GM12891 (cell line): ENCODE measurements at regions not wholly inside any gene's neighbourhood (a gene's known extent, or its start where the extent isn't known, plus 50 kb on each side); places are given as distances from the start of the nearest gene placed in this dataset.

Experiments
- DNase-seq: peaks from one replicate; pipeline ENCODE4 v3.0.0; 2011; ENCODE audit warnings: low spot score; ENCODE audit not compliant: insufficient read length
- FAIRE-seq: peaks from 2 replicates; lab custom pipeline; 2011; peaks lifted over from hg19 to GRCh38; lab: Jason Lieb, UNC
- PAX5 ChIP-seq: IDR thresholded peaks from 2 replicates; pipeline ENCODE4 v1.6.1; 2011; ENCODE audit warnings: low read length, moderate library complexity, mild to moderate bottlenecking; ENCODE audit not compliant: insufficient read depth, severe bottlenecking
- POLR2A ChIP-seq: IDR thresholded peaks from 2 replicates; pipeline ENCODE4 v1.6.1; 2011; ENCODE audit warnings: low read depth, low read length, control low read depth
- POLR2AphosphoS5 ChIP-seq: IDR thresholded peaks from 2 replicates; pipeline ENCODE4 v1.6.1; 2011; ENCODE audit warnings: low read depth, low read length, control low read depth
- POU2F2 ChIP-seq: IDR thresholded peaks from 2 replicates; pipeline ENCODE4 v1.6.1; 2011; ENCODE audit warnings: low read depth, mild to moderate bottlenecking, control low read depth, low read length, moderate library complexity
- SPI1 ChIP-seq: IDR thresholded peaks from 2 replicates; pipeline ENCODE4 v1.6.1; 2011; ENCODE audit warnings: low read depth, low read length, control low read depth
- TAF1 ChIP-seq: IDR thresholded peaks from 2 replicates; pipeline ENCODE4 v1.6.1; 2011; ENCODE audit warnings: low read depth, low read length, control low read depth

DNA sequence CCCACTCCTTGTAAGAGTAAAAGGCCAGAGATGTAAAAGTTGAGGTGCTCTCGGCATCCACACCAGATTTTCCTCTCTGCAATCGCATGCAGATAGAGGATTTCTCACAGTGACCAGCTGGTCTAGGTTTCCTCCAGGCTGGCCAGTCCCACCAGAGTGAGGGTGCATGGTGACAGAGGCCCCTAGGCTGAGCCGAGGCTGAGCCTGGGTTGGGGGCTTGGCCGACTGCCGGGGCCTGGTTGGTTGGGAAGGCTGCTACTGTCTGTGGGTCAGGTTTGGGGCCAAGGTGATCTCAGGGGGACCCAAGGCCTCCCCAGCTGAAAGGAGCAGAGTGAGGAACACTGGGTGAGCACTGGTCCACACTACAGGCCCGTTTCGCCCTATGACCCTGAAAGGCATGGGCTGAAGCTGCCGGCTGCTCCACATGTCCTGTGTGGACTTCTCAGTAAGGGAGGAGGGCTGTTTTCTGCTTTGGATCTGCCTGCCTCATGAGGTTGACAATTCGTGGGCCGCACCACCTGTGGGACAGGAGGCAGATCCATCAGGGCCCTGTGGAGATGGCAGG lies 400.8 kb upstream of the IRX4 start:
- no peak for TF ChIP-seq PAX5
- TF ChIP-seq SPI1: no peak
- no peak for TF ChIP-seq POU2F2
- TF ChIP-seq POLR2A: no peak
- TF ChIP-seq TAF1: no peak
- TF ChIP-seq POLR2AphosphoS5: no peak
- no peak for DNase-seq
- no peak for FAIRE-seq

- TF ChIP-seq TAF1: no peak
- no peak for TF ChIP-seq POU2F2
- no peak for TF ChIP-seq POLR2AphosphoS5
- no peak for TF ChIP-seq SPI1
- no peak for TF ChIP-seq POLR2A
- no peak for TF ChIP-seq PAX5
- no peak for FAIRE-seq
- no peak for DNase-seq
Observed at GRCh38 chr5:2282893-2283292, 400.2 kb upstream of the IRX4 start.

DNA sequence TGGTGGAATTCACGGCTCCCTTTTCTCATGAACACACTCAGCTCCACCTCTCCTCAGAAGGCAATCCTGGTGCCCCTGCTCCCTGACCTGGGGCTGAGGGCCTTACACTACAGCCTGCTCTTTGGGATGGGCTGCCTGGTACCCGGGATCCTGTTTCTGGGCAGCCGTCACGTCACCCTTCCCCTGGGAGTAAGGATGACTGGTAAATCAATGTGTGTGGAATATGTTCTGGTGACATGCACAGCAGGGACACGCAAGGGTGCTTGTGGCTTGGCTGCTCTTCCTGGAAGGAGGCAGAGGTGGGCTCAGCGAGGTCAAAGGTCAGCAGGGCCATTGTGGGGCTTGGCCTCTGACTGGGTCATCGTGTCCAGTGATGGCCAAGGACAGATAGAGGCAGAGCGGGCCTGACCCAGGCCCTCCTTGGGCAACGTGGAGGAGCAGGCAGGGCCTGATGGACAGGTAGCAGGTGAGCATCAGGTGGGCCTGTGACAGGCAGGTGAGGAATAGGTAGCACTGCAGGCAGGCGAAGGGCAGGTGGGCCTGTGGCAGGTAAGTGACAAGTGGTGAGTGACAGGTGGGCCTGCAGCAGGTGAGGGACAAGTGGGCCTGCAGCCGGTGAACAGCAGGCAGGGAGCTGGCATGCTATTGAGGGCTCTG lies 399.4 kb upstream of the IRX4 start:
- FAIRE-seq (no peak), DNase-seq (no peak)
- no peak for TF ChIP-seq POLR2A
- TF ChIP-seq SPI1: no peak
- TF ChIP-seq POU2F2: no peak
- TF ChIP-seq PAX5: no peak
- no peak for TF ChIP-seq TAF1
- no peak for TF ChIP-seq POLR2AphosphoS5

DNA sequence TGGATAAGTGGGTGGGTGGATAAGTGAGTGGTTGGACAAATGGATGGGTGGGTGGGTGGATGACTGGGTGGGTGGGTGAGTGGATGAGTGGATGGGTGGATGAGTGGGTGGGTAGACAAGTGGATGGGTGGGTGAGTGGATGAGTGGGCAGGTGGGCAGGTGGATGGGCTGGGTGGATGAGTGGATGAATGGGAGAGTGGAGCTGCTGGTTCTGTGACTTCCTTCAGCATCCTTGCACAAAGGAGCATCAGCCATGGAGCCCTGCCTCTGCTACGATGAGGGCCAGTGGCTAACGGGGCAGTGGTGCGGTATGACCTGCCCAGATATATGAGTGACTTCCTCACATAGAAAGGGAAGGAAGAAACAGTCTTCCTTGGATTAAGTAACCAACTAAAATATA lies 398.7 kb upstream of the IRX4 start:
- no peak for DNase-seq
- FAIRE-seq: no peak
- TF ChIP-seq TAF1 (no peak), POLR2A (no peak), PAX5 (no peak), POLR2AphosphoS5 (no peak), POU2F2 (no peak), SPI1 (no peak)

GRCh38 chr5:2280318-2280717 lies 397.6 kb upstream of the IRX4 start:
- TF ChIP-seq POU2F2 (no peak), TAF1 (no peak), POLR2AphosphoS5 (no peak), SPI1 (no peak), PAX5 (no peak), POLR2A (no peak)
- no peak for FAIRE-seq
- DNase-seq: no peak

DNA sequence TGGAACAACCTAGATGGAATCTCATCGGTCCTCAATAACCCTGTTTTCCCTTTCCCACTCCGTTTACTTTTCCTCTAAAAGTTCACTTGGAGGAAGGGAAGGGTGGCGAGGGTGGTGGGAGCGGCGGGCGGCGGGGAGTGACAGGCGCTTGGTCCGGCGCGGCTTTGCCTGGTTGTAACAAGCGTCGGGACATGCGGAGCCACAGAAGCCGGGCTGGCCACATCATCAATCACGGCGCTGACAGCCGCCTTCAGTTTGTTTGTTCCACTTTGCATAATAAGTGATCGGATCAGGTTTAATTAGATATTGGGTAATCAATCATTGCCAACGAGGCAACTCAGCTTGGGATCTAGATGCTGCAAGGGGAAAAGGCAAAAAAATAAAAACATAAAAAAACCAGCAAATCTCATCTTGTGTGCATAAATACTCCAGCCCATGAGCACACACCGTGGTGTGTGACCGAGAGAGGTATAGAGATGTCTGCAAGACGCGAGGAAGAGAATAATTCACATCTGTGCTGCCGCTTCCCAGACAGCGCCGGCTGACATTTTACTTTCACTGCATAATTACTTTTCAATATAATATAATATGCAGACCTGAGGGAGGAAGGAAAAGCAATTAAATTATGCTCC lies 396.2 kb upstream of the IRX4 start:
- no peak for DNase-seq
- TF ChIP-seq POLR2A: no peak
- no peak for TF ChIP-seq SPI1
- no peak for TF ChIP-seq POU2F2
- no peak for TF ChIP-seq PAX5
- TF ChIP-seq TAF1: no peak
- no peak for TF ChIP-seq POLR2AphosphoS5
- FAIRE-seq: no peak

DNA sequence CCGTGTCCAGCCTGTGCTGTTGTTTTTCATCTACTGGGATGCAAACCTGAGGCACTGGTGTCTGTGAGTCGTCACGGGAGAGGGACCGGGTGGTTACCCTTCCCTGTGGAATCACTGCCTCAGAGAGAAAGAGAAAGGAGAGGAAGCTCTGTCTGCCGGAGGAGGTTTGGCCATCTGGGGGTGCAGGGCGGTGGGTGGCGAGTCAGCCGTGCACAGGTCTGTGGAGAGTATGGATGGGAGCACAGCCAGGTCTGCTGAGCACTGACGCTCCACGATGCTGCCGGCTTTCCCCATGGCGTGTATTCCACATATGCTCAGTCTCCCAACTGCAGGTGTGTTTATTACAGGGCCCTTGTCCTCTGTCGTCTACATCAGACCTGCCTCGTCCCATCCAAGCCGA lies 395.2 kb upstream of the IRX4 start:
- no peak for FAIRE-seq
- TF ChIP-seq SPI1: no peak
- TF ChIP-seq POLR2AphosphoS5: no peak
- no peak for TF ChIP-seq TAF1
- TF ChIP-seq POU2F2: no peak
- TF ChIP-seq POLR2A: no peak
- no peak for TF ChIP-seq PAX5
- no peak for DNase-seq

GRCh38 chr5:2276101-2276500 lies 393.4 kb upstream of the IRX4 start:
- no peak for FAIRE-seq
- DNase-seq: no peak
- TF ChIP-seq POLR2A (no peak), PAX5 (no peak), POU2F2 (no peak), POLR2AphosphoS5 (no peak), TAF1 (no peak), SPI1 (no peak)

- no peak for FAIRE-seq
- no peak for DNase-seq
- no peak for TF ChIP-seq TAF1
- TF ChIP-seq POLR2A: no peak
- no peak for TF ChIP-seq SPI1
- TF ChIP-seq POU2F2: no peak
- TF ChIP-seq PAX5: no peak
- no peak for TF ChIP-seq POLR2AphosphoS5
Observed at GRCh38 chr5:2272755-2273154, 390.0 kb upstream of the IRX4 start.

DNA sequence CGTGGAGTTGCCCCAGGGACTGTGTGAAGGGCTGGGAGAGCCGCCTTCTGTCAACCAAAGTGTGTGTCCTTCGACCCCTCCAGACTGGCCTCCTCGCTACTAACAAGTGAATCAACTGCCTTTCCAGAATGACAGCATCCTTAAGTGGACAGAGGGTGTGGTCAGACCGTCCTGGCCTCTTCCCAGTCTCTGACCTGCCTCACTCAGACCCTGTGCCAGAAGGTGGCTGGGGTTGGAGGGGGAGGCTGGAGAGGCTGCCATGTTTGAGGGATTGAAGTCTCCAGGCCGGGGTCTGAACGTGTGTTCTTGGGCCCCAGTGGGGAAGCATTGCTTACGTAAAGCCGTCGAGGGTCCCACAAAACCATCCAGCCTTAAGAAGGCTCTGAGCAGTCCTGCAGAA lies 389.3 kb upstream of the IRX4 start:
- TF ChIP-seq POLR2AphosphoS5 (no peak), POLR2A (no peak), POU2F2 (no peak)
- DNase-seq (no peak), FAIRE-seq (no peak)
